Suprapubic skin (tissue), 4 donors: ENCODE measurements at regions not wholly inside any gene's neighbourhood (a gene's known extent, or its start where the extent isn't known, plus 50 kb on each side); places are given as distances from the start of the nearest gene placed in this dataset.
A peak's percentile ranks its signal among the peaks of the same experiment; 100 is the strongest.

Experiments used
- DNase-seq, 2 donors: peaks; one replicate each; pipeline ENCODE4 v3.0.0-alpha.2; 2019; ENCODE audit warnings: low spot score in 2 of 2
- H3K27ac ChIP-seq: fragments of 200-600 bp; sonication (generic); one replicate; pipeline ENCODE4 v1.5.1; 2019
- H3K27me3 ChIP-seq: fragments of 200-600 bp; sonication (generic); one replicate; pipeline ENCODE4 v1.5.1; 2019
- H3K36me3 ChIP-seq: fragments of 200-600 bp; sonication (generic); one replicate; pipeline ENCODE4 v1.5.1; 2019
- H3K4me1 ChIP-seq: fragments of 200-600 bp; sonication (generic); one replicate; pipeline ENCODE4 v1.5.1; 2019
- H3K4me3 ChIP-seq: fragments of 200-600 bp; sonication (generic); one replicate; pipeline ENCODE4 v1.5.1; 2019; ENCODE audit warnings: mild to moderate bottlenecking
- H3K9me3 ChIP-seq: fragments of 200-600 bp; sonication (generic); one replicate; pipeline ENCODE4 v1.5.1; 2019
- CTCF ChIP-seq, 2 donors: fragments of 200-600 bp in 1 of 2; fragments of 450-650 bp in 1 of 2; sonication (generic) in 1 of 2; IDR thresholded peaks; one replicate each; pipeline ENCODE4 v1.5.1; 2016 to 2019; ENCODE audit warnings: antibody characterized with exemption in 2 of 2, mild to moderate bottlenecking in 1 of 2, moderate library complexity in 1 of 2
- EP300 ChIP-seq: sonication (generic); formaldehyde crosslinking; IDR thresholded peaks from one replicate; pipeline ENCODE4 v1.6.1; 2017; ENCODE audit warnings: antibody characterized with exemption
- POLR2A ChIP-seq, 2 donors: fragments of 450-650 bp; IDR thresholded peaks; one replicate each; pipeline ENCODE4 v1.6.1; 2017; ENCODE audit warnings: antibody characterized with exemption in 2 of 2, mild to moderate bottlenecking in 2 of 2, moderate library complexity in 2 of 2
- POLR2AphosphoS5 ChIP-seq, 3 donors: sonication (generic); formaldehyde crosslinking; IDR thresholded peaks; one replicate each; pipeline ENCODE4 v1.6.1; 2017; ENCODE audit warnings: antibody characterized with exemption in 3 of 3
- WGBS: methylation state at CpG from one replicate; pipeline ENCODE4 v1.1.5; 2018; 5-methylcytosine and 5-hydroxymethylcytosine counted together

GRCh38 chr3:40605960-40606359 lies 81.2 kb downstream of the ZNF621 start:
- Histone ChIP-seq H3K27me3 (no peaks in the 10 kb centered on the region), H3K4me3 (no peak overlapping the region), H3K36me3 (no peaks in the 10 kb centered on the region), H3K9me3 (no peaks in the 10 kb centered on the region), H3K27ac (no peak overlapping the region), H3K4me1 (peaks cover 8% of the 10 kb centered on the region)
- TF ChIP-seq EP300: no peak
- no peak for TF ChIP-seq CTCF (IDR thresholded peaks at IDR 0.05)
- no peak for TF ChIP-seq POLR2AphosphoS5 (IDR thresholded peaks at IDR 0.05)
- WGBS: 69% methylated on average over 1 of the region's 1 CpG
- DNase-seq: no peak

GRCh38 chr3:40608091-40608490 lies 83.3 kb downstream of the ZNF621 start:
- no peaks in the 10 kb centered on the region for H3K36me3 ChIP-seq
- 46% methylated on average over 2 of the region's 2 CpGs for WGBS

GRCh38 chr3:40613306-40613705 lies 88.5 kb downstream of the ZNF621 start:
- Histone ChIP-seq H3K4me3 (no peak overlapping the region), H3K27me3 (peaks cover 4% of the 10 kb centered on the region), H3K9me3 (no peaks in the 10 kb centered on the region), H3K4me1 (peaks cover 18% of the 10 kb centered on the region), H3K36me3 (no peaks in the 10 kb centered on the region), H3K27ac (no peak overlapping the region)
- DNase-seq: no peak
- TF ChIP-seq EP300 (no peak), POLR2A (IDR thresholded peaks at IDR 0.05) (no peak)
- 87% methylated on average over 5 of the region's 5 CpGs for WGBS

More at GRCh38 chr3:40608091-40608490, 83.3 kb downstream of the ZNF621 start:
- DNase-seq: no peak
- Histone ChIP-seq H3K4me1 (peaks cover 8% of the 10 kb centered on the region), H3K27me3 (no peaks in the 10 kb centered on the region), H3K9me3 (no peaks in the 10 kb centered on the region), H3K27ac (no peak overlapping the region), H3K4me3 (no peak overlapping the region)
- TF ChIP-seq EP300 (no peak), POLR2A (IDR thresholded peaks at IDR 0.05) (no peak), POLR2AphosphoS5 (IDR thresholded peaks at IDR 0.05) (no peak), CTCF (IDR thresholded peaks at IDR 0.05) (no peak)

GRCh38 chr3:40615110-40615915 lies 90.6 kb downstream of the ZNF621 start:
- Histone ChIP-seq H3K4me3 (peak overlapping the region; percentile 23), H3K9me3 (no peaks in the 10 kb centered on the region), H3K4me1 (peaks cover 12% of the 10 kb centered on the region), H3K27ac (no peak overlapping the region), H3K27me3 (peaks cover 4% of the 10 kb centered on the region), H3K36me3 (no peaks in the 10 kb centered on the region)
- TF ChIP-seq EP300 (no peak), POLR2A (IDR thresholded peaks at IDR 0.05) (no peak), CTCF (IDR thresholded peaks at IDR 0.05) (no peak), POLR2AphosphoS5 (IDR thresholded peaks at IDR 0.05) (no peak)
- WGBS: 29% methylated on average over 25 of the region's 33 CpGs
- DNase-seq: no peak

GRCh38 chr3:40615918-40616819 lies 91.4 kb downstream of the ZNF621 start:
- Histone ChIP-seq H3K27me3 (peaks cover 4% of the 10 kb centered on the region), H3K36me3 (no peaks in the 10 kb centered on the region), H3K9me3 (no peaks in the 10 kb centered on the region), H3K27ac (no peak overlapping the region), H3K4me1 (peaks cover 17% of the 10 kb centered on the region), H3K4me3 (peak overlapping the region; percentile 23)
- TF ChIP-seq POLR2AphosphoS5 (IDR thresholded peaks at IDR 0.05): no peak
- no peak for TF ChIP-seq EP300
- no peak for TF ChIP-seq CTCF (IDR thresholded peaks at IDR 0.05)
- TF ChIP-seq POLR2A (IDR thresholded peaks at IDR 0.05): no peak
- 74% methylated on average over 14 of the region's 16 CpGs for WGBS
- DNase-seq: no peak
